Tibial nerve (tissue), 4 donors: ENCODE measurements at regions not wholly inside any gene's neighbourhood (a gene's known extent, or its start where the extent isn't known, plus 50 kb on each side); places are given as distances from the start of the nearest gene placed in this dataset.
"Not testable (repeated sequence)": the region's sequence is repeated elsewhere in the genome, so short reads cannot be mapped to it uniquely, and the experiment has no call there.

Source experiments
- EP300 ChIP-seq, 2 donors: sonication (generic); formaldehyde crosslinking; IDR thresholded peaks; one replicate each; pipeline ENCODE4 v1.6.1; 2017; ENCODE audit warnings: antibody characterized with exemption in 2 of 2, mild to moderate bottlenecking in 1 of 2
- POLR2A ChIP-seq, 2 donors: fragments of 450-650 bp; IDR thresholded peaks; one replicate each; pipeline ENCODE4 v1.6.1; 2017; ENCODE audit warnings: antibody characterized with exemption in 2 of 2, mild to moderate bottlenecking in 2 of 2, moderate library complexity in 2 of 2
- TF ChIP-seq, protein P1 (sequence below), 5 experiments: fragments of 200-600 bp in 3 of 5; fragments of 450-650 bp in 2 of 5; sonication (generic) in 3 of 5; IDR thresholded peaks; one replicate each; pipeline ENCODE4 v1.5.1; 2016 to 2019; ENCODE audit warnings: antibody characterized with exemption in 5 of 5, mild to moderate bottlenecking in 3 of 5, moderate library complexity in 2 of 5

DNA sequence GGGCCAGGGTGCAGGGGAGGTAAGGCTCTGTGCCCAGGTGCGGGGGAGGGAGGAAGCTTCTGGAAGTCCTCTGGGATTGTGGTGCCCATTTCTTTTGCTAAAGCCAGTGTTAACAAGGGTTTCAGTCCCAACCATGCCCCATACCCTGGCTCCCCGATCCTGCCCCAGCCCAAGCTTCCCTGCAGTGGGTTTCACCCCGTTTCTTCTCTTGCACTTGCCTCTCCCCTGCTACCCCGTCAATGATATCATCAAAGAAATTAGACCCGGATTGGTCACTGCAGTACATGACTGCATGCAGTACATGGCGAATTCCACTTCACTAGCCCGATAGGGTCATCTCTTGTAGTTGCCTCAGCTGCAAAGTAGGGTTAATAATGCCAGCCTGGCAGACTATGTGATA is 174.0 kb downstream of the BCL2L11 start:
- TF ChIP-seq, protein P1, sequence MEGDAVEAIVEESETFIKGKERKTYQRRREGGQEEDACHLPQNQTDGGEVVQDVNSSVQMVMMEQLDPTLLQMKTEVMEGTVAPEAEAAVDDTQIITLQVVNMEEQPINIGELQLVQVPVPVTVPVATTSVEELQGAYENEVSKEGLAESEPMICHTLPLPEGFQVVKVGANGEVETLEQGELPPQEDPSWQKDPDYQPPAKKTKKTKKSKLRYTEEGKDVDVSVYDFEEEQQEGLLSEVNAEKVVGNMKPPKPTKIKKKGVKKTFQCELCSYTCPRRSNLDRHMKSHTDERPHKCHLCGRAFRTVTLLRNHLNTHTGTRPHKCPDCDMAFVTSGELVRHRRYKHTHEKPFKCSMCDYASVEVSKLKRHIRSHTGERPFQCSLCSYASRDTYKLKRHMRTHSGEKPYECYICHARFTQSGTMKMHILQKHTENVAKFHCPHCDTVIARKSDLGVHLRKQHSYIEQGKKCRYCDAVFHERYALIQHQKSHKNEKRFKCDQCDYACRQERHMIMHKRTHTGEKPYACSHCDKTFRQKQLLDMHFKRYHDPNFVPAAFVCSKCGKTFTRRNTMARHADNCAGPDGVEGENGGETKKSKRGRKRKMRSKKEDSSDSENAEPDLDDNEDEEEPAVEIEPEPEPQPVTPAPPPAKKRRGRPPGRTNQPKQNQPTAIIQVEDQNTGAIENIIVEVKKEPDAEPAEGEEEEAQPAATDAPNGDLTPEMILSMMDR (IDR thresholded peaks at IDR 0.05): not testable (repeated sequence)
- TF ChIP-seq POLR2A, EP300 (IDR thresholded peaks at IDR 0.05): not testable (repeated sequence)
